Activated naive CD8-positive, alpha-beta T cell treated with anti-CD3 and anti-CD28 coated beads, Interleukin-2, amount 50 U/mL, for 24 hours (primary cell): ENCODE measurements at regions not wholly inside any gene's neighbourhood (a gene's known extent, or its start where the extent isn't known, plus 50 kb on each side); places are given as distances from the start of the nearest gene placed in this dataset.

ENCODE experiments used
- ATAC-seq: fragments of 150-1000 bp; cut with Tn5 transposase; one replicate; pipeline ENCODE4 v1.10.0; 2021
- DNase-seq: peaks from one replicate; pipeline ENCODE4 v3.0.0; 2021
- H3K27ac Mint-ChIP-seq: one replicate; pipeline ENCODE4 v1.8.0; 2021; ENCODE audit warnings: mild to moderate bottlenecking, mixed read lengths
- H3K27me3 Mint-ChIP-seq: one replicate; pipeline ENCODE4 v1.8.0; 2021; ENCODE audit warnings: mixed read lengths
- H3K36me3 Mint-ChIP-seq: one replicate; pipeline ENCODE4 v1.8.0; 2021; ENCODE audit warnings: low read depth, mixed read lengths
- H3K4me1 Mint-ChIP-seq: one replicate; pipeline ENCODE4 v1.8.0; 2021; ENCODE audit warnings: mixed read lengths
- H3K4me3 Mint-ChIP-seq: one replicate; pipeline ENCODE4 v1.8.0; 2021; ENCODE audit warnings: mild to moderate bottlenecking, moderate library complexity, mixed read lengths
- H3K9me3 Mint-ChIP-seq: one replicate; pipeline ENCODE4 v1.8.0; 2021; ENCODE audit warnings: mixed read lengths

- no peak overlapping the region for H3K4me3 Mint-ChIP-seq
- DNase-seq: no peak
- peak; percentile 14 for ATAC-seq
- H3K9me3 Mint-ChIP-seq: peaks cover 8% of the 10 kb centered on the region
- H3K4me1 Mint-ChIP-seq: peaks cover 66% of the 10 kb centered on the region
- H3K27ac Mint-ChIP-seq: peak overlapping the region; percentile 53
- no peaks in the 10 kb centered on the region for H3K27me3 Mint-ChIP-seq
- peaks cover 13% of the 10 kb centered on the region for H3K36me3 Mint-ChIP-seq
Observed at GRCh38 chr2:234306426-234307173, 190.3 kb downstream of the ARL4C start.

GRCh38 chr2:234305846-234306245, 191.0 kb downstream of the ARL4C start:
- H3K36me3 Mint-ChIP-seq: peaks cover 13% of the 10 kb centered on the region
- ATAC-seq: no peak
- no peak overlapping the region for H3K27ac Mint-ChIP-seq
- no peak overlapping the region for H3K4me3 Mint-ChIP-seq
- H3K4me1 Mint-ChIP-seq: peaks cover 72% of the 10 kb centered on the region
- H3K9me3 Mint-ChIP-seq: peaks cover 8% of the 10 kb centered on the region
- no peaks in the 10 kb centered on the region for H3K27me3 Mint-ChIP-seq
- DNase-seq: no peak

- ATAC-seq: no peak
- peaks cover 70% of the 10 kb centered on the region for H3K4me1 Mint-ChIP-seq
- H3K9me3 Mint-ChIP-seq: peaks cover 8% of the 10 kb centered on the region
- H3K27me3 Mint-ChIP-seq: no peaks in the 10 kb centered on the region
- DNase-seq: no peak
- peaks cover 13% of the 10 kb centered on the region for H3K36me3 Mint-ChIP-seq
- no peak overlapping the region for H3K4me3 Mint-ChIP-seq
- H3K27ac Mint-ChIP-seq: no peak overlapping the region
Observed at GRCh38 chr2:234304950-234305349, 191.9 kb downstream of the ARL4C start.

- Mint-ChIP-seq H3K27ac (no peak overlapping the region), H3K27me3 (no peaks in the 10 kb centered on the region), H3K4me3 (no peak overlapping the region), H3K4me1 (peaks cover 57% of the 10 kb centered on the region), H3K9me3 (no peaks in the 10 kb centered on the region), H3K36me3 (peaks cover 9% of the 10 kb centered on the region)
- ATAC-seq (no peak), DNase-seq (no peak)
Observed at GRCh38 chr2:234302664-234302991, 194.3 kb downstream of the ARL4C start.

- Mint-ChIP-seq H3K27me3 (no peaks in the 10 kb centered on the region), H3K27ac (peak overlapping the region; percentile 5), H3K4me3 (no peak overlapping the region), H3K36me3 (peaks cover 3% of the 10 kb centered on the region), H3K9me3 (no peaks in the 10 kb centered on the region), H3K4me1 (peaks cover 57% of the 10 kb centered on the region)
- ATAC-seq (no peak), DNase-seq (no peak)
Observed at GRCh38 chr2:234300932-234301823, 195.7 kb downstream of the ARL4C start.

GRCh38 chr2:234300391-234300925, 196.4 kb downstream of the ARL4C start:
- Mint-ChIP-seq H3K9me3 (no peaks in the 10 kb centered on the region), H3K27me3 (no peaks in the 10 kb centered on the region), H3K4me3 (no peak overlapping the region), H3K4me1 (peaks cover 59% of the 10 kb centered on the region), H3K27ac (no peak overlapping the region), H3K36me3 (peaks cover 3% of the 10 kb centered on the region)
- ATAC-seq (no peak), DNase-seq (no peak)

GRCh38 chr2:234298918-234299317, 198.0 kb downstream of the ARL4C start:
- H3K27ac Mint-ChIP-seq: no peak overlapping the region
- ATAC-seq: no peak
- peaks cover 3% of the 10 kb centered on the region for H3K36me3 Mint-ChIP-seq
- peaks cover 70% of the 10 kb centered on the region for H3K4me1 Mint-ChIP-seq
- no peaks in the 10 kb centered on the region for H3K27me3 Mint-ChIP-seq
- no peak overlapping the region for H3K4me3 Mint-ChIP-seq
- no peak for DNase-seq
- no peaks in the 10 kb centered on the region for H3K9me3 Mint-ChIP-seq

- DNase-seq (no peak), ATAC-seq (no peak)
- no peaks in the 10 kb centered on the region for H3K9me3 Mint-ChIP-seq
- H3K36me3 Mint-ChIP-seq: peaks cover 3% of the 10 kb centered on the region
- H3K4me3 Mint-ChIP-seq: no peak overlapping the region
- H3K4me1 Mint-ChIP-seq: peaks cover 82% of the 10 kb centered on the region
- H3K27ac Mint-ChIP-seq: peak overlapping the region; percentile 61
- no peaks in the 10 kb centered on the region for H3K27me3 Mint-ChIP-seq
Observed at GRCh38 chr2:234296991-234297390, 199.9 kb downstream of the ARL4C start.

- Mint-ChIP-seq H3K27me3 (no peaks in the 10 kb centered on the region), H3K4me1 (peaks cover 92% of the 10 kb centered on the region), H3K4me3 (peak overlapping the region; percentile 6), H3K9me3 (no peaks in the 10 kb centered on the region), H3K27ac (peak overlapping the region; percentile 92), H3K36me3 (peaks cover 3% of the 10 kb centered on the region)
- DNase-seq (no peak), ATAC-seq (no peak)
Observed at GRCh38 chr2:234293973-234294372, 202.9 kb downstream of the ARL4C start.

GRCh38 chr2:234292962-234293243, 204.0 kb downstream of the ARL4C start:
- Mint-ChIP-seq H3K36me3 (no peaks in the 10 kb centered on the region), H3K27ac (peak overlapping the region; percentile 92), H3K4me3 (peak overlapping the region; percentile 66), H3K4me1 (peaks cover 94% of the 10 kb centered on the region), H3K9me3 (no peaks in the 10 kb centered on the region), H3K27me3 (no peaks in the 10 kb centered on the region)
- ATAC-seq (no peak), DNase-seq (no peak)

GRCh38 chr2:234292205-234292961, 204.5 kb downstream of the ARL4C start:
- Mint-ChIP-seq H3K9me3 (no peaks in the 10 kb centered on the region), H3K27ac (peak overlapping the region; percentile 92), H3K4me3 (peak overlapping the region; percentile 66), H3K36me3 (no peaks in the 10 kb centered on the region), H3K4me1 (peaks cover 94% of the 10 kb centered on the region), H3K27me3 (no peaks in the 10 kb centered on the region)
- peak; percentile 69 for ATAC-seq
- no peak for DNase-seq

- Mint-ChIP-seq H3K36me3 (no peaks in the 10 kb centered on the region), H3K4me3 (peak overlapping the region; percentile 66), H3K27me3 (no peaks in the 10 kb centered on the region), H3K27ac (peak overlapping the region; percentile 92), H3K4me1 (peaks cover 89% of the 10 kb centered on the region), H3K9me3 (no peaks in the 10 kb centered on the region)
- no peak for DNase-seq
- no peak for ATAC-seq
Observed at GRCh38 chr2:234291765-234292204, 205.1 kb downstream of the ARL4C start.

GRCh38 chr2:234290671-234291070, 206.2 kb downstream of the ARL4C start:
- ATAC-seq: peak; percentile 71
- H3K27me3 Mint-ChIP-seq: no peaks in the 10 kb centered on the region
- no peaks in the 10 kb centered on the region for H3K9me3 Mint-ChIP-seq
- peaks cover 85% of the 10 kb centered on the region for H3K4me1 Mint-ChIP-seq
- H3K4me3 Mint-ChIP-seq: peak overlapping the region; percentile 61
- H3K27ac Mint-ChIP-seq: peak overlapping the region; percentile 92
- peak; percentile 74 for DNase-seq
- no peaks in the 10 kb centered on the region for H3K36me3 Mint-ChIP-seq

- DNase-seq (peak; percentile 60), ATAC-seq (peak; percentile 79)
- no peaks in the 10 kb centered on the region for H3K27me3 Mint-ChIP-seq
- peak overlapping the region; percentile 69 for H3K4me3 Mint-ChIP-seq
- peak overlapping the region; percentile 92 for H3K27ac Mint-ChIP-seq
- no peaks in the 10 kb centered on the region for H3K9me3 Mint-ChIP-seq
- no peaks in the 10 kb centered on the region for H3K36me3 Mint-ChIP-seq
- peaks cover 78% of the 10 kb centered on the region for H3K4me1 Mint-ChIP-seq
Observed at GRCh38 chr2:234289834-234290590, 206.9 kb downstream of the ARL4C start.
